A549 (cell line): ENCODE measurements at regions not wholly inside any gene's neighbourhood (a gene's known extent, or its start where the extent isn't known, plus 50 kb on each side); places are given as distances from the start of the nearest gene placed in this dataset.

Experiments
- CEBPB ChIP-seq, 2 experiments: fragments of >200 bp in 1 of 2; sonication (Bioruptor Twin) in 1 of 2; formaldehyde crosslinking in 1 of 2; IDR thresholded peaks; 2 replicates each; pipeline ENCODE4 v1.6.1; 2012 to 2016
- CHD4 ChIP-seq: fragments of 200-600 bp; sonication (generic); IDR thresholded peaks from 2 replicates; pipeline ENCODE4 v1.6.1; 2016; ENCODE audit warnings: antibody characterized with exemption, mild to moderate bottlenecking, borderline replicate concordance
- EP300 ChIP-seq, 2 experiments: fragments of >200 bp; sonication (Bioruptor Twin); formaldehyde crosslinking; IDR thresholded peaks; 2 replicates in 1 of 2; 3 replicates in 1 of 2; pipeline ENCODE4 v1.6.1; 2016 to 2017
- ESRRA ChIP-seq: fragments of 150-350 bp; IDR thresholded peaks from 2 replicates; pipeline ENCODE4 v1.6.1; 2014; ENCODE audit warnings: mild to moderate bottlenecking, low read length, borderline replicate concordance
- JUNB ChIP-seq: fragments of >200 bp; sonication (Bioruptor Twin); formaldehyde crosslinking; IDR thresholded peaks from 2 replicates; pipeline ENCODE4 v1.6.1; 2016
- POLR2A ChIP-seq: IDR thresholded peaks from 2 replicates; pipeline ENCODE4 v1.6.1; 2012; ENCODE audit warnings: mild to moderate bottlenecking, low read length
- POLR2AphosphoS2 ChIP-seq: conservative IDR thresholded peaks from 2 replicates; pipeline ENCODE4 v1.6.1; 2012; ENCODE audit warnings: low read length, improper control_type of control experiment, inconsistent platforms
- RFX5 ChIP-seq: fragments of 450-650 bp; IDR thresholded peaks from 2 replicates; pipeline ENCODE4 v1.7.1; 2014; ENCODE audit warnings: antibody characterized with exemption, mild to moderate bottlenecking, moderate library complexity
- RNF2 ChIP-seq: fragments of 200-600 bp; sonication (generic); IDR thresholded peaks from 2 replicates; pipeline ENCODE4 v1.6.1; 2016; ENCODE audit warnings: low read depth, mild to moderate bottlenecking, antibody characterized with exemption, moderate library complexity, borderline replicate concordance
- TF ChIP-seq, protein P1 (sequence below): fragments of >200 bp; sonication (Bioruptor Twin); formaldehyde crosslinking; IDR thresholded peaks from 3 replicates; pipeline ENCODE4 v1.6.1; 2016
- TF ChIP-seq, protein P2 (sequence below): fragments of >200 bp; sonication (Bioruptor Twin); formaldehyde crosslinking; IDR thresholded peaks from 3 replicates; pipeline ENCODE4 v1.5.1; 2016

DNA sequence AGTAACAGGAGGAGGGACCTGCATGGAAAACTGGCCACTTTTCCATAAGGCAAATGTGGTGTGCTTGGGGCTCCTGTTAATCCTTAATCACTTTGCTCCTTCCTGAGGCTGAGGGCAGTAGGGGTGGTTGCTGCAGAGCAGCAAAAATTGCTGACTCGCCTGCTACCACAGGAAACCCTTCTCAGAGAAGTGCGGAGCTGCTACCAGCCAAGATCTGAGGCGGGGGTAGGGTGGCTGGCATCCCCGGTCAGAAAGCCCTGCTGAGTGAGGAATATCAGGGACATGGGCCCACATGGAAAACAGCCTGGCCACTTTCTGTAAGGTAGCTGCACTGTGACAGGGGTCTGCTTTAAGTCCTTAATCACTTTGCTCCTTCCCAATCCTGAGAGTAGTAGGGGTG is 192.4 kb upstream of the GHR start:
- no peak for TF ChIP-seq RFX5
- no peak for TF ChIP-seq JUNB
- TF ChIP-seq RNF2 = no peak
- no peak for TF ChIP-seq POLR2A
- TF ChIP-seq, protein P1, sequence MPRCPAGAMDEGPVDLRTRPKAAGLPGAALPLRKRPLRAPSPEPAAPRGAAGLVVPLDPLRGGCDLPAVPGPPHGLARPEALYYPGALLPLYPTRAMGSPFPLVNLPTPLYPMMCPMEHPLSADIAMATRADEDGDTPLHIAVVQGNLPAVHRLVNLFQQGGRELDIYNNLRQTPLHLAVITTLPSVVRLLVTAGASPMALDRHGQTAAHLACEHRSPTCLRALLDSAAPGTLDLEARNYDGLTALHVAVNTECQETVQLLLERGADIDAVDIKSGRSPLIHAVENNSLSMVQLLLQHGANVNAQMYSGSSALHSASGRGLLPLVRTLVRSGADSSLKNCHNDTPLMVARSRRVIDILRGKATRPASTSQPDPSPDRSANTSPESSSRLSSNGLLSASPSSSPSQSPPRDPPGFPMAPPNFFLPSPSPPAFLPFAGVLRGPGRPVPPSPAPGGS = no peak
- TF ChIP-seq, protein P2, sequence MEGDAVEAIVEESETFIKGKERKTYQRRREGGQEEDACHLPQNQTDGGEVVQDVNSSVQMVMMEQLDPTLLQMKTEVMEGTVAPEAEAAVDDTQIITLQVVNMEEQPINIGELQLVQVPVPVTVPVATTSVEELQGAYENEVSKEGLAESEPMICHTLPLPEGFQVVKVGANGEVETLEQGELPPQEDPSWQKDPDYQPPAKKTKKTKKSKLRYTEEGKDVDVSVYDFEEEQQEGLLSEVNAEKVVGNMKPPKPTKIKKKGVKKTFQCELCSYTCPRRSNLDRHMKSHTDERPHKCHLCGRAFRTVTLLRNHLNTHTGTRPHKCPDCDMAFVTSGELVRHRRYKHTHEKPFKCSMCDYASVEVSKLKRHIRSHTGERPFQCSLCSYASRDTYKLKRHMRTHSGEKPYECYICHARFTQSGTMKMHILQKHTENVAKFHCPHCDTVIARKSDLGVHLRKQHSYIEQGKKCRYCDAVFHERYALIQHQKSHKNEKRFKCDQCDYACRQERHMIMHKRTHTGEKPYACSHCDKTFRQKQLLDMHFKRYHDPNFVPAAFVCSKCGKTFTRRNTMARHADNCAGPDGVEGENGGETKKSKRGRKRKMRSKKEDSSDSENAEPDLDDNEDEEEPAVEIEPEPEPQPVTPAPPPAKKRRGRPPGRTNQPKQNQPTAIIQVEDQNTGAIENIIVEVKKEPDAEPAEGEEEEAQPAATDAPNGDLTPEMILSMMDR = no peak
- TF ChIP-seq ESRRA = no peak
- TF ChIP-seq EP300 (IDR thresholded peaks at IDR 0.05) = no peak
- TF ChIP-seq CHD4 = no peak
- no peak for TF ChIP-seq POLR2AphosphoS2
- TF ChIP-seq CEBPB (IDR thresholded peaks at IDR 0.05) = no peak
